GM23248 (cell line): ENCODE measurements at regions not wholly inside any gene's neighbourhood (a gene's known extent, or its start where the extent isn't known, plus 50 kb on each side); places are given as distances from the start of the nearest gene placed in this dataset.

Experiments
- EZH2 ChIP-seq: fragments of 200-600 bp; sonication (generic); IDR thresholded peaks from 2 replicates; pipeline ENCODE4 v1.6.1; 2018; ENCODE audit warnings: antibody characterized with exemption, mild to moderate bottlenecking; ENCODE audit not compliant: insufficient read depth, poor library complexity, severe bottlenecking
- EZH2phosphoT487 ChIP-seq: fragments of 200-600 bp; sonication (generic); IDR thresholded peaks from 2 replicates; pipeline ENCODE4 v1.6.1; 2018; ENCODE audit warnings: antibody characterized with exemption, moderate library complexity, mild to moderate bottlenecking, low read depth; ENCODE audit not compliant: insufficient read depth

- TF ChIP-seq EZH2 (no peak), EZH2phosphoT487 (no peak)
Measured at GRCh38 chr1:105865546-105865945, 1190.9 kb upstream of the PRMT6 start.
